GM12878 (cell line): ENCODE measurements at regions not wholly inside any gene's neighbourhood (a gene's known extent, or its start where the extent isn't known, plus 50 kb on each side); places are given as distances from the start of the nearest gene placed in this dataset.

Source experiments
- ATAC-seq: fragments of 200-7000 bp; cut with Tn5 transposase; 3 replicates; pipeline ENCODE4 v1.9.1; 2020; ENCODE audit warnings: mild to moderate bottlenecking, moderate library complexity
- BruUV-seq: library from RNA; stranded (reverse); fragments of 400-500 nt; replicated peaks from 2 replicates; lab custom pipeline; 2021; lab: Mats Ljungman, UMichigan
- CTCF ChIA-PET: fragments of 300-600 bp; sonication (Branson Sonifier 250); formaldehyde crosslinking; extraction: SDS; loops from one replicate; lab custom pipeline; 2021; ENCODE audit warnings: inconsistent platforms; lab: Yijun Ruan, JAX
- POLR2A ChIA-PET: fragments of 350-600 bp; formaldehyde crosslinking; extraction: SDS; loops from one replicate; lab custom pipeline; 2021; ENCODE audit warnings: inconsistent platforms; lab: Charles Lee
- RAD21 ChIA-PET: fragments of 300-600 bp; sonication (Branson Sonifier 250); formaldehyde crosslinking; loops from one replicate; lab custom pipeline; 2023; ENCODE audit warnings: antibody characterized with exemption; ENCODE audit not compliant: unreplicated experiment; lab: Charles Lee
- SMC1A ChIA-PET: fragments of 300-600 bp; sonication (Branson Sonifier 250); formaldehyde crosslinking; loops from one replicate; lab custom pipeline; 2023; ENCODE audit not compliant: unreplicated experiment, uncharacterized antibody; lab: Charles Lee
- DNase-seq: peaks from one replicate; pipeline ENCODE4 v3.0.0-alpha.2; 2011; ENCODE audit warnings: low read depth, low spot score
- FAIRE-seq: peaks from 3 replicates; lab custom pipeline; 2011; peaks lifted over from hg19 to GRCh38; lab: Jason Lieb, UNC
- H2AFZ ChIP-seq: 2 replicates; pipeline ENCODE4 v1.6.0; 2011; ENCODE audit warnings: low read depth, low read length, control low read depth; ENCODE audit not compliant: control insufficient read depth
- H3K27ac ChIP-seq: 2 replicates; pipeline ENCODE4 v1.5.1; 2011; ENCODE audit warnings: control low read depth; ENCODE audit not compliant: control insufficient read depth, insufficient read depth
- H3K27me3 ChIP-seq, 2 experiments: replicated peaks in 1 of 2; 2 replicates each; pipeline versions ENCODE4 v1.6.0 to v1.6.1; 2011; ENCODE audit warnings: low read length in 1 of 2; ENCODE audit not compliant: control insufficient read depth in 2 of 2, insufficient read depth in 2 of 2
- H3K36me3 ChIP-seq, 2 experiments: 2 replicates each; pipeline ENCODE4 v1.5.1; 2011; ENCODE audit warnings: low read length in 1 of 2; ENCODE audit not compliant: control insufficient read depth in 2 of 2, insufficient read depth in 2 of 2
- H3K4me1 ChIP-seq: 2 replicates; pipeline ENCODE4 v1.6.1; 2011; ENCODE audit warnings: mild to moderate bottlenecking, low read length, moderate library complexity, mixed read lengths; ENCODE audit not compliant: control insufficient read depth, insufficient read depth
- H3K4me2 ChIP-seq: 2 replicates; pipeline ENCODE4 v1.6.0; 2011; ENCODE audit warnings: control low read depth; ENCODE audit not compliant: control insufficient read depth, insufficient read depth
- H3K4me3 ChIP-seq: fragments of 200-600 bp; sonication (generic); 2 replicates; pipeline ENCODE4 v1.5.1; 2016
- H3K79me2 ChIP-seq: 2 replicates; pipeline ENCODE4 v1.6.0; 2011; ENCODE audit warnings: low read length; ENCODE audit not compliant: control insufficient read depth, insufficient read depth
- H3K9ac ChIP-seq: 2 replicates; pipeline ENCODE4 v1.8.0; 2011; ENCODE audit warnings: low read length, control low read depth, mixed read lengths; ENCODE audit not compliant: control insufficient read depth, insufficient read depth
- H3K9me3 ChIP-seq: replicated peaks from 3 replicates; pipeline ENCODE4 v1.5.1; 2011; ENCODE audit warnings: mild to moderate bottlenecking, low read length; ENCODE audit not compliant: control insufficient read depth, insufficient read depth
- H4K20me1 ChIP-seq: 2 replicates; pipeline ENCODE4 v1.6.0; 2011; ENCODE audit not compliant: control insufficient read depth, insufficient read depth
- CBFB ChIP-seq: IDR thresholded peaks from 2 replicates; pipeline ENCODE4 v1.6.1; 2016; ENCODE audit warnings: antibody characterized with exemption, low read depth
- CTCF ChIP-seq, 3 experiments: IDR thresholded peaks in 2 of 3; conservative IDR thresholded peaks in 1 of 3; 2 replicates each; pipeline ENCODE4 v1.5.1; 2011; ENCODE audit warnings: low read depth in 3 of 3, low read length in 3 of 3, mild to moderate bottlenecking in 3 of 3, control low read depth in 2 of 3, moderate library complexity in 2 of 3, inconsistent platforms in 1 of 3, mixed read lengths in 1 of 3; ENCODE audit not compliant: control insufficient read depth in 2 of 3, insufficient read depth in 1 of 3; ENCODE audit errors: extremely low read depth in 1 of 3
- EED ChIP-seq: sonication (generic); IDR thresholded peaks from 2 replicates; pipeline ENCODE4 v1.6.1; 2016; ENCODE audit warnings: antibody characterized with exemption, low read depth
- HCFC1 ChIP-seq: fragments of 150-350 bp; IDR thresholded peaks from 2 replicates; pipeline ENCODE4 v1.6.1; 2014; ENCODE audit warnings: low read length
- IKZF2 ChIP-seq, 2 experiments: fragments of 450-650 bp; IDR thresholded peaks; 2 replicates each; pipeline ENCODE4 v1.6.1; 2017; ENCODE audit warnings: mild to moderate bottlenecking in 2 of 2, moderate library complexity in 2 of 2
- LARP7 ChIP-seq: fragments of 450-650 bp; IDR thresholded peaks from 2 replicates; pipeline ENCODE4 v1.6.1; 2017; ENCODE audit warnings: mild to moderate bottlenecking
- NR2C1 ChIP-seq: fragments of 450-650 bp; IDR thresholded peaks from 2 replicates; pipeline ENCODE4 v1.6.1; 2017; ENCODE audit warnings: antibody characterized with exemption, mild to moderate bottlenecking, moderate library complexity
- NR2C2 ChIP-seq: IDR thresholded peaks from 2 replicates; pipeline ENCODE4 v1.6.1; 2011; ENCODE audit warnings: borderline replicate concordance, low read depth; ENCODE audit not compliant: control insufficient read depth, insufficient read length
- SREBF2 ChIP-seq: IDR thresholded peaks from 2 replicates; pipeline ENCODE4 v1.6.1; 2012; ENCODE audit warnings: mild to moderate bottlenecking, low read length
- ZNF217 ChIP-seq: fragments of 450-650 bp; IDR thresholded peaks from 2 replicates; pipeline ENCODE4 v1.6.1; 2017; ENCODE audit warnings: antibody characterized with exemption, mild to moderate bottlenecking
- WGBS: methylation state at CpG from one replicate; pipeline ENCODE4 v1.1.6; 2016; ENCODE audit warnings: low lambda C conversion rate; ENCODE audit not compliant: insufficient replicate concordance, insufficient coverage; ENCODE audit errors: missing lambda C conversion rate; 5-methylcytosine and 5-hydroxymethylcytosine counted together
- in situ Hi-C: fragments of 300-500 bp; cut with MboI; formaldehyde crosslinking; loops from 9 replicates; pipeline ENCODE4 v1.14.3; 2018; ENCODE audit warnings: mixed read lengths
- intact Hi-C: fragments of 100-400 bp; cut with micrococcal nuclease; formaldehyde crosslinking; loops from one replicate; pipeline ENCODE4 v1.14.2; 2022; ENCODE audit not compliant: unreplicated experiment
- TF ChIP-seq, protein P1 (sequence below): fragments of 450-650 bp; IDR thresholded peaks from 2 replicates; pipeline ENCODE4 v1.6.1; 2016; ENCODE audit warnings: mild to moderate bottlenecking, moderate library complexity, borderline replicate concordance

DNA sequence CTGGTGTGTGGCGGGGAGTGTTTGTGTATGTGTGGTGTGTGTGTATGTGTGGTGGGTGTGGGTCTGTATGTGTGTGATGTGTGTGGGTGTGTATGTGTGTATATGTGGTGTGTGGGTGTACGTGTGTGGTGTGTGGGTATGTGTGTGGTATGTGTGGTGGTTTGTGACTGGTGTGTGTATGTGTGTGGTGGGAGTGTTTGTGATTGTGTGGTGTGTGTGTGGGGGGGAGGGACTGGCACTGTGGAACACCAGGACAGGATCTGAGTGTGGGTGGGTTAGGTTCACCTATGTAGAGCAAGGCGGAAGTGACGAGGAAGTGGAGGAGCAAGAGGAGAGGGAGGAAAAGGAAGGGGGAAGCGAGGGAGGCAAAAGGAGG, 510.8 kb downstream of the SHQ1 start:
- WGBS = 62% methylated on average over 5 of the region's 5 CpGs
- POLR2A ChIA-PET = no interaction called here
- no peak for DNase-seq
- FAIRE-seq = no peak
- Histone ChIP-seq H2AFZ (no peak overlapping the region), H3K9ac (no peak overlapping the region), H3K9me3 (no peaks in the 10 kb centered on the region; the same call in 2 of the 3 replicates), H3K36me3 (no peaks in the 10 kb centered on the region), H3K4me1 (peaks cover 7% of the 10 kb centered on the region), H3K27me3 (no peaks in the 10 kb centered on the region; a peak in 1 of 4 replicates), H3K4me3 (no peak overlapping the region), H4K20me1 (no peaks in the 10 kb centered on the region), H3K27ac (no peak overlapping the region), H3K79me2 (no peaks in the 10 kb centered on the region), H3K4me2 (no peak overlapping the region)
- ATAC-seq = no peak
- in situ Hi-C loops = no loop called here
- SMC1A ChIA-PET = no interaction called here
- TF ChIP-seq IKZF2 (IDR thresholded peaks at IDR 0.05) = no peak
- no peak for TF ChIP-seq EED
- no peak for TF ChIP-seq SREBF2
- TF ChIP-seq NR2C1 = no peak
- TF ChIP-seq NR2C2 = peak; percentile 41
- TF ChIP-seq, protein P1, sequence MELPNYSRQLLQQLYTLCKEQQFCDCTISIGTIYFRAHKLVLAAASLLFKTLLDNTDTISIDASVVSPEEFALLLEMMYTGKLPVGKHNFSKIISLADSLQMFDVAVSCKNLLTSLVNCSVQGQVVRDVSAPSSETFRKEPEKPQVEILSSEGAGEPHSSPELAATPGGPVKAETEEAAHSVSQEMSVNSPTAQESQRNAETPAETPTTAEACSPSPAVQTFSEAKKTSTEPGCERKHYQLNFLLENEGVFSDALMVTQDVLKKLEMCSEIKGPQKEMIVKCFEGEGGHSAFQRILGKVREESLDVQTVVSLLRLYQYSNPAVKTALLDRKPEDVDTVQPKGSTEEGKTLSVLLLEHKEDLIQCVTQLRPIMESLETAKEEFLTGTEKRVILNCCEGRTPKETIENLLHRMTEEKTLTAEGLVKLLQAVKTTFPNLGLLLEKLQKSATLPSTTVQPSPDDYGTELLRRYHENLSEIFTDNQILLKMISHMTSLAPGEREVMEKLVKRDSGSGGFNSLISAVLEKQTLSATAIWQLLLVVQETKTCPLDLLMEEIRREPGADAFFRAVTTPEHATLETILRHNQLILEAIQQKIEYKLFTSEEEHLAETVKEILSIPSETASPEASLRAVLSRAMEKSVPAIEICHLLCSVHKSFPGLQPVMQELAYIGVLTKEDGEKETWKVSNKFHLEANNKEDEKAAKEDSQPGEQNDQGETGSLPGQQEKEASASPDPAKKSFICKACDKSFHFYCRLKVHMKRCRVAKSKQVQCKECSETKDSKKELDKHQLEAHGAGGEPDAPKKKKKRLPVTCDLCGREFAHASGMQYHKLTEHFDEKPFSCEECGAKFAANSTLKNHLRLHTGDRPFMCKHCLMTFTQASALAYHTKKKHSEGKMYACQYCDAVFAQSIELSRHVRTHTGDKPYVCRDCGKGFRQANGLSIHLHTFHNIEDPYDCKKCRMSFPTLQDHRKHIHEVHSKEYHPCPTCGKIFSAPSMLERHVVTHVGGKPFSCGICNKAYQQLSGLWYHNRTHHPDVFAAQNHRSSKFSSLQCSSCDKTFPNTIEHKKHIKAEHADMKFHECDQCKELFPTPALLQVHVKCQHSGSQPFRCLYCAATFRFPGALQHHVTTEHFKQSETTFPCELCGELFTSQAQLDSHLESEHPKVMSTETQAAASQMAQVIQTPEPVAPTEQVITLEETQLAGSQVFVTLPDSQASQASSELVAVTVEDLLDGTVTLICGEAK = no peak
- TF ChIP-seq LARP7 = no peak
- TF ChIP-seq HCFC1 = 0 out of 2 replicates have a peak, but pooled peaks have one; percentile 10
- no peak for TF ChIP-seq CBFB
- TF ChIP-seq CTCF (IDR thresholded peaks at IDR 0.05 in 2 of 3, conservative IDR thresholded peaks at IDR 0.05 in 1 of 3; ENCODE audit: control insufficient read depth in 2 of 3, extremely low read depth in 1 of 3, insufficient read depth in 1 of 3, low read depth in 3 of 3, low read length in 3 of 3) = no peak
- TF ChIP-seq ZNF217 = no peak
- CTCF ChIA-PET = no interaction called here
- RAD21 ChIA-PET = no interaction called here
- BruUV-seq = no TSS peak
- intact Hi-C loops = no loop called here
